ENCODE measurements at regions not wholly inside any gene's neighbourhood (a gene's known extent, or its start where the extent isn't known, plus 50 kb on each side); places are given as distances from the start of the nearest gene placed in this dataset.

DNA sequence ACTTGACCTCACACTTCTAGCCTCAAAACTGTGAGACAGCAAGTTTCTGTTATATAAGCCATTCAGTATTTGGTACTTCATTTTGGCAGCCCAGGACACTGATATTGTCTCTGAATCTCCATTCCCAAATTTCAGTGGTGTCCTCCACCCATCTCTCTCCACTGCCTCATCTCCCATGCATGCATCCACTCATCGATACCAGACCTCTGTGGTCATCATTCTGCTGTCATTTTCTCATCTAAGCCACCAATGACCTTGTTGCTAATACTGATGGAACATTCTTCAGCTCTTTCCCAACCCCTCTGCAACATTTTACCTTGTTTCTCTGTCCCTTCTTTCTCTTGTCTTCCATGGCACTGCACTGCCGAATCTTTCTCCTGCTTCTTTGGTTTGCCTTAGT is 221.8 kb downstream of the SNX18 start:
- no peak for DNase-seq

DNA sequence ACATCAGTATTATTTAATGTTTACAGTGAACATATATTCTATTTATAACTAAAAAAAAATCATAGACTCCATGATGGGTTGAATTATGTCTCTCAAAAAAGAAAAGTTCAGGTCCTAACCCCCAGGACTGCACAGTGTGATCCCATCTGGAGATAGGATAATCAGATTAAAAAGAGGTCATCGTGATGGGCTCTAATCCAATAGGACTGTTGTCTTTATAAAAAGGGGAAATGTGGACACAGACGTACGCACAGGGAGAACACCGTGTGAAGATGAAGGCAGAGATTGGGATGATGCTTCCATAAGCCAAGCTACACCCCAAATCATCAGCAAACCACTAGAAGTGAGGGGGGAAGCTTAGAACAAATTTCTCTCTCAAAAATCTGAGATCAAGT is 221.4 kb downstream of the SNX18 start:
- DNase-seq = no peak

DNA sequence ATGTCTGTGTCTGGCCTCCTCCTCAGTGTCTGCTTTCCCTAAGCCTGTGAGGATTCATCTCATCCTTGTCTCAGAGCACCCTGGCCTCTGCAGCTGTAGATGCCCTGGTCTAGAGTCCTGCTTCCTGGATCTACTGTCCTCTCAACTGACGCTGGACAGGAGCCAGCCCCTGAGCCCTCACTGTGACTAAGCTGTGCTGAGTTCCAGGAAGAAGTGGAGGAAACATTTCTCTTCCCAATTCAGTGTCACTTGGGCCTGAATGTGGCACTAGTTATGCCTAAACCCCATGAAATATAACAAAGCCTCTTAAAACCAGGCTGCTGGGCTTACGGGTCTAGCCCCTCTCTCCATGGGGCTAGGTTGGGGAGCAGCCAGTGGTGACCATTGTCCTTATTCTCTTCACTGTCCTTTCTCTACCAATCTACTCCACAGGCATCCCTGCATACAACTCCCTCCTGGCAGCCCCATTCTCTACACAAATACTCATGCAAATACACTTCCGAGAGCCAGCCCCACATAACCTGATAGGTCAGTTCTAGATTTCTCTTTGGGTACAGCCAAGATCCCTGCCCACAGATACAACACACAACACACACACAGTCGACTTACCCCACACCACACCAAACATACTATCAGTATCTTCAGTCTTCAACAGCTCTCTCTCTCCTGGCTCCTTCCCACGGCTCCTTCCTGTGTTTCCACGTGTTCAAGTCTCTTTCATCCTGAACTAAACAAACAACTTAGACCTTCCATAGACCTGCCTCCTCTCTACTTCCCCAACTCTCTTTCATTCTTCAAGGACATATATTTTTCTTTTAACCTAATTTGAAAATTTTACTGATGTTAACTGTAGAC is 220.8 kb downstream of the SNX18 start:
- no peak for DNase-seq

DNA sequence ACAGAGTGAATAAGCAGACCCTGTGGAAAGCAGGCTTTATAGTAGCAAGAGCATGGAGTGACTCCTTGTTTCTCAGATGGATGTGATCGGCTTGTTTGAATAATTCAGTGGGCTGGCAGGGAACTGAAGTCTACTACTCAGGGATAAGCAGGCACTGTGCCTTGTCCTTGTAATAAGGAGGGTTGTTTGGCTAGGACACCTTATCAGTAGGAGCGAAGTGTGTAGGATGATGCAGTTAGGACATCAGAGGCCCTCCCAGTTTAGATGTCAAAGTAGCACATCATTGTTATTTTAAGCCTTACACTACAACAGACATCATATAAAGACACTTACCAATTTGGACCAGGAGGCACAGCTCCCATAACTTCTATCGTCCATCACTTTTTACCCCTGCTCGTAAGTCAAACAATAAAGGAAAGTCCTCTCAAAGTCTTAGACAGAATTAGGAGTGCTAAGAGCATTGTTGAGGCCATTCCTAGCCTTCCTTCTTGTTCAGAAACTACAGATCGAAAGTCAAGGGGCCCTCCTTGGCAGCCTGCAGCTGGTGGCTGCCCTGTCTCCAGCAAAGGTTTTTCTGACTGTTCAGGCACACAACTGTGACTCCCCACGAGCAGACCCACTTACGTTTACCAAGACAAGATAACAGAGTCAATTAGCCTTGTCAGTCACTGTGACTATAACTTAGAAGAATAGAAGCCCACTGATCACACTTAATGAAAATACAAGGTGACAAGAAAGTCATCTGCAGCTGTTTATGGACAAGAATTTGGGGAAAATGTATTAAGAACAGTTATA is 218.6 kb downstream of the SNX18 start:
- no peak for DNase-seq

DNA sequence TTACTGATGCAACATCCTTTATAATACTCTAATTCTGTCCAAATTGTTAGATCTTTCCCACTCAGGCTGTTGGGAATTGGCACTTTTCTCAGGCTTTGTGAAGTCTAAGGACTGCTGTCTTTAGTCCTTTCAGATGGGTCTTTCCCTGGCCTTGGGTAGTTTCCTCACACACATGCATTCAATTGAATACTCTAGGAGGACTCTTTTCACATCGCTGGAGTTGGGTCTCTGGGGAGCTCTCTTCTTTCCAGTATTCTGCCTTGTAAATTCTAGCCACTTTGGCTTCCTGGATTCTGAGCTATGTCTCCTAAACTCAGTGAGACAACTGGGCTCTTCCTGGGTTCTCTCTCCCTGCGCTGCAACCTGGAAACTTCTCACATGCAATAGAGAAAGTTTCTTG is 215.5 kb downstream of the SNX18 start:
- DNase-seq = no peak

DNA sequence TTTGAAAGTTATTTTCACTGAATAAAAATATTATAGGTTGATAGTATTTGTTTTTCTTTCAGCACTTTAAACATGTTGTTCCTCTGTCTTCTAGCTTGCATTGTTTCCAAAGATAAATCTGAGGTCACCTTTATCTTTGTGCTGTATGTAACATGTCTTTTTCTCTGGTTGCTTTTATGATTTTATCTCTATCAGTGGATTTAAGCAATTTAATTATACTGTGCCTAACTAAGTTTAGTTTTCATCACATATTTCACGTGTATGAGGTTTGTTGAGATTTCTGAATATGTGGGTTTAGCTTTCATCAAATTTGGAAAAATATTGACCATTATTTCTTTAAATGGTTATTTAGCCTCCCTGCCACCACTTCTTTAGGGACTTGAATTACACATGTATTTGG is 214.5 kb downstream of the SNX18 start:
- no peak for DNase-seq

DNA sequence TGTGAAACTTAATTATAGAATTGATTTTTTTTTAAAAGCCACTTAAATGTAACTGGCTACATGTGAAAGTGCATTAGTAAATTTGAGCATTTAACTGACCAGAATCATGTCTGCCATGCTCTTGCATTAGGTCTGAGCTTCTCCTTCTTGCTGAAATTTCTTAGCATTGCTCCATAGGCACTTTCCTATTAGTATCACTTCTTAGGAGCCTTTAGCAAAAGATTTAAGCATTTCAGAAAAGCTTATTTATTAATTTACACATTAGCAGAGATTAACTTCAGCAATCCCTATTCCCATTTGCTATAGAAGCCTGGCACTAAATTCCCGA is 211.0 kb downstream of the SNX18 start:
- no peak for DNase-seq

DNA sequence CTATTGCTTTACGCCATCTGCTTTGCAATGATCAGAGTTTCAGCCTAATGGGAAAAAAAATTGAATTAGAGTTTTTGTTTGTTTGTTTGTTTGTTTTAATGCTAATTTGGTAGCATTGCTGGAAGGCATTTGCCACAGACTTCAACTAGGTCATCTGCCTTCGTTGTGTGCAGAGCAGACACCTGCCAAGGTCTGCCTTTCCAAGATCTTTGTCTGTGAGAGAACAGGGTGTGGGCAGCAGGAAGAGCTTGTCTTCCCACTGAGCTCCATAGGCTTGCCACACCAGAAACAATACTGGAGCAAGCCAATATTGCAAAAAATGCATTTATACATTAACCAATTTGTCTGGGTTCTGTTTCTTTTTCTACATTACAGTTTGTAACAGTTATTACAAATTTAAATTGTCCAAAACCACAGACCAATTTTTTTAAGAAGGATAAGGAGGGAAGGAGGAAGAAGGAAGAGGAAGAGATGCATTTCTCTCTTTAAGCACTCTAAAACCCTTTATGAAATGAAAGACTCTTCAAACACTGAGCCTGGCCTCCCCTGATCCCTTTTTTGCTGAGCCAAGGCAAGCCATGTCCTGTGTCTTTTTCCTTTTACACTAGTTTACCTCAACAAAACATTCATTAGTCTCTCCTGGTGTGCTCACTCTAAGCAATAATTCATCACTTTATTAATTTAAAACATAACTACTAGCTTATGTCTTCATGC is 210.5 kb downstream of the SNX18 start:
- DNase-seq = no peak

DNA sequence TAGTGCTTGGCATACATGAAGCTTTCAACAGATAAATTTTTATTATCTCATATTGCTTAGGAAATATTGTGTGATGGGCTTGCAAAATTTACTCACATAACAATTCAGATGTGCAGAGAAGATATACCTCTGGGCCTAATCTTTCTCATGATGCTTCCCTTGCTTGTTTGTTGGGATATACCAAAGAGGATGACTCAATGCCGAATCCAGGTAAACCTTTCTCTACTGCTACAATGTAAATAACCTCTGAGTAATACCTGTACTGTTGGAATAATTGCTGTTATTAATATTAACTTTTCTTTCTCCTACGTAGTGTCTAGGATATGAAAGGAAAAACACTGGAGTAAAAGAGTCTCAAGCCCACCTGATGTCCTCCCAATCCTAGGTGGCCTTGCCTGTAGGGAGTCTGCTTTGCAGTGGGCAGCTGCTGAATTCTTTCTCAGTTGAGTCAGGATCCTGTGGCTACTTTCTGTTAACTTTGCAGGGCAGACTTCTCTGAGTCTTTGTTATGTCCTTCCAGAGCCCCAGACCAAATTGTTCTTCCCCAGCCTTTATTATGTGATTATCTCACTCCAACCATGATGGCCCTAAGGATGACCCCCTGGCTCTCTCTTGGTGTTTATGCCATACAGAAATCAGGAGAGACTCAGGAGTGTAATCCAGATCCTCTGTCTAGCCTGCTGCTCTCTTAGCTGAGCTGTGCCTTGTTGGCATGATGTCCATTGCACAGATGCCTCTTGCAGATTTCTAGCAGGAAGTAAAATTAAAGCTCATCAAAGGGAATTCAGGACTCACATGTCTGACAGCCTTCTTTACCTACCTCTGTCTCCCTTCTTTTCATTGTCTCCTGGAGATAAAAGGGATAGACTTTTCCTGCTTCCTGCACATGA is 208.1 kb downstream of the SNX18 start:
- no peak for DNase-seq

DNA sequence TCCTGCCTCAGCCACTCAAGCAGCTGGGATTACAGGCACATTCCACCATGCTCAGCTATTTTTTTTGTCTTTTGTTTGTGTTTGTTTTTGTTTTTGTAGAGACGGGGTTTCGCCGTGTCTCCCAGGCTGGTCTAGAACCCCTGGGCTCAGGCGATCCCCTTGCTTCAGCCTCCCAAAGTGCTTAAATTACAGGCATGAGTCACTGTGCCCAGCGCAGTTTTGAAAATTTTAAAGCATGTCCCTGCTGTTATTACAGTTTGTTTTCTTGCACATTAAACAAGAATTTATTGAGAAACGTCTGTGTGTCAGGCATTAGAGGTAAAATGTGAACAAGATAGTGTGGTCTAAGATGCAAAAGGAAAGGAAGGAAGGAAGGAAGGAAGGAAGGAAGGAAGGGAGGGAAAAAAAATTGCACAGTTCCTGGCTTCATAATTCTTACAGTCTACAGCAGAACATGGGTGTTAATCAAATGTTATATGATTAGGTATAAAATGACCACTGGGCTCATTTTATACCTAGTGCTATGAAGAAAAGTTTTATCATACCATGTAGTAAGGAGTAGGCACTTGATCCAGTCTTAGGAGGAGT is 205.4 kb downstream of the SNX18 start:
- DNase-seq = no peak

DNA sequence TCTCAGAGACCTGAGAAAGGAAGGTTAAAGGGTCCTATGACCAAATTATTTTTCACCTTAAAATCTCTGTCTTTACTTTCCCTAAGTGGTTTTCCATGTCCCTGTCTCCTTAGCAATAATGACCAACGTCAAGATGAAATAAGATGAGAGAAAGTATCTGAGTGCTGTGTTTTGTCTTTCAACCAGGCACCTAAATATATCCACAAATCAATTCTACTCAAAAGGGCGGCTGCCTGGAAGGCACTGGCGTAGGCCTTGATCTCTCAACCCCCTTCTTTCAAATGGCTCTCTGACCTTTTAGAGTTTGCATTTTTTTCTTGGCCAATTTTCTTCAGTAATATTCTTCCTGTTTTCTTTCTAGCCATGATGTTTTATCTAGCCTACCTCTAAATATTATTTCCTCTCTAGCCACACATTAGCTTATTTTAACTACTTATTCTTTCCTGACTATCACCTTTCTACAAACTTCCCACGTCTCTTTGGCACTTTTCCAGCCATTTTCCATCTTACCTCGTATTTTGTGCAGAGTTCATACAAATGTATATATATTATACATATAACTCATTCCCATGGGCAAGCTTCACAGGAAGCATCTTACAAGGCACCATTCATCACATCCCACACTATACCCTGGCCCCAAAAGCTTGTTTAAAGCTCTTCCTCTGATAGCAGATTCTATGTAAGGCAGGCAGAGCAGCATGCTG is 204.5 kb downstream of the SNX18 start:
- DNase-seq = no peak

DNA sequence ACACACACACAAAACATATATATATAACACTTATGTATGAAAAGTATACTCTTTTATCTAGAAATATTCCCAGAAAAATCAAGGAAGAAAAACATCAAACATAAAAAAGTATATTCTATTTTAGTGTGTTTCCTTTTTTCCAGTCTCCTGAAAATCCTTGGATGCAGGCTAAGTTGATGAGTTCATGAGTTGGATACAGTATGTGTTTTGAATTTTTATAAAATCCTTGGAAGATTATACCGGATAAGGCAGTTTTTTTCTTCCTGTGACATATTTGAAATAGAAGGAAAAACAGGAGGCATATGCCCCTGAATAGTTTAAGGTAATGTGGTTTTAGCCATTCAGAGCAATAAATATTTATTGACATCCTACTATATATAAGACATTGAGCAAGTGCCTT is 203.6 kb downstream of the SNX18 start:
- DNase-seq = no peak

DNA sequence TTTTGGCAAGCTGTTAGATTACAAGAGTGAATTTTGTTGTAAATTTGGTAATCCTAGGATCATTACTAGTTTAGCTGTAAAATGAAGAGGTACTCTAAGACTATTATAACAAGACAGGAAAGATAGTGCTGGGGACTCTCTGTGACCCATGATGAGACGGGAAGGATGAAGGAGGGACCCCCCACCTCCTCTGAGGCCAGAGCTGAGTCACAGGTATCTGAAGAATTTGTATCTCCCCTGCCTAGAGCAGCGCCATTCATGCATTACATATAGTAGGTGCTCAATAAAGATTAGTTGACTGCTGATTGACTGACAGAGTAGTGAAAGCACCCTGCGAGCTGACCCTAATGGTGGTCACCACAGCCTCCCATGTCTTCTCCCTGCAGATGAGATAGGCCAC is 202.8 kb downstream of the SNX18 start:
- no peak for DNase-seq

DNA sequence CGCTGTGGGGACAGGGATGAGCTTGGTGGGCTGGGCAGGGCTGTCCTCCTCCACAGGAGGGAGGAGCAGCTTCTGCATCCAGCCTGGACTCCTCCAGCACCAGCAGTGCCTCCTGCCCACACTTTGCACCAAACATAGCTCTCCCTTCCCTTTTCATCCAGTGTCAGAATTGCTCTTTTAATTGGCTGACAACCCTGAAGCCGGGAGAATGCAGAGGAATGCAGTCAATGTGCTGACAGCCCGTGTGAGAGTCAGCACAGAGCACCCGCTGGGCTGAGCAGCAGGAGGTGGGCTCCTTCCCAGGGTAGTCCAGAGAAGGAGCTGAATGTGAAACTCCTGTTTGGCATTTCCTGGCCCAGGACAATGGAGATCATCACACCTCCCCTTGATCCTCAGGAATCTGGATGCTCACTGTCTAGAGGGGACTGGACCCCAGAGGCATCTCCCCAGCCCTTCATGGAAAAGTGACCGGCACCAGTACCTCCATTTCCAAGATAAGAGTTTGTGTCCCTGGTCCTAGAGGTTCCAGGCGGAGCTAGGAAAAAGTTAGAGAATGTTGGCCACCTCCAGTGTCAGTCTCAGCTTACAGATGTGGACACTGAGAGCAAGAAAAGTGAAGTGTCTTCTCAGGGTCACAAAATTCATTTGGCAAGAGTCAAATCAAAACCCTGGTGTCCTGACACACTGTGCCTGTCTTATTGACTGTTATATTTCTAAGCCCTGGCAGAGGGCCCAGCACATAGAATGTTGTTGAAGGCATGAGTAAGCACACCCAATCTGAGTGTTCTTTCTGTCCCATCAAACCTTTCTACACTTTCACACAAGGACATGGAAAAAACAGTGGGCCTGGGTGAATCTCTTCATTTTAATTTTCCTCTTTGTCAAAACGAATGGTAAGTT is 202.1 kb downstream of the SNX18 start:
- no peak for DNase-seq

DNA sequence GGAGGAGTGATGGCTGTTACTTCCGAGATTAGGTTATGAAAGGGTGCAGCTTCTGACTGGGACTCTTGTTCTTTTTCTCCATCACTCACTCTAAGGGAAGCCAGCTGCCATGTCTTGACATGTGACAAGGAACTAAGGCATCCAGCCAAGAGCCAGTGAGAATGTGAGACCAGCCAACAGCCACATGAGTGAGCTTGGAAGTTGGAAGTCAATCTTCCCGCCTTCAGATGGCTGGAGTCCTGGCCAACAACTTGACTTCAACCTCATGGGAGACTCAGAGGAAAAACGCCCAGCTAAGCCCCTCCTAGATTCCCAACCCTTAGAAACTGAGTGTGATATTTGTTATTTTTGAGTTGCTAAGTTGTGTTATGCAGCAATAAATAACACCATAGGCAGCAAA is 201.1 kb downstream of the SNX18 start:
- DNase-seq = no peak

DNA sequence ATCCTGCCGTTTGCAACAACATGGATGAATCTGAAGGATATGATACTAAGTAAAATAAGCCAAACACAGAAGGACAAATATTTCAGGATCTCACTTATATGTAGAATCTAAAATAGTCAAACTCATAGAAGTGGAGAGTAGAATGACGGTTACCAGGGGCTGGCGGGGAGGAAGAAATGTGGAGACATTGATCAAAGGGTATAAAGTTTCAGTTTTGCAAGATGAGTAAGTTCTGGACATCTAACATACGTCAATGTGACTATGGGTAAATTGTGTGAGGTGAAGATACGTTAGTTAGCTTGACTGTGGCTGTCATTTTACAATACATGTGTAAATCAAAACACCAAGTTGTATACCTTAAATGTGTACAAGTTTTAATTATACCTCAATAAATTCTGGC is 200.3 kb downstream of the SNX18 start:
- no peak for DNase-seq

DNA sequence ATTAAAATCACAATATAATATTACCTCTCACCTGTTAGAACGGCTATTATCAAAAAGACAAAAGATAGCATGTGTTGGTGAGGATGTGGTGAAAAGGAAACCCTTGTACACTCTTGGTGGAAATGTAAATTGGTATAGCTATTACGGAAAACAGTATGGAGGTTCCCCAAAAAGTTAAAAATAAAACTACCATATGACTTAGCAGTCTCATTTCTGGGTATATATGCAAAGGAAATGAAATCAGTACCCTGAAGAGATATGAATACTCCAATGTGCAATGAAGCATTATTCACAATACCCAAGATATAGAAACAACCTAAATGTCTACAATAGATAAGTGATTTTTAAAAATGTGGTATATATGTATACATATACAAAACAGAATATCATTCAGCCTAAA is 199.9 kb downstream of the SNX18 start:
- DNase-seq = no peak

DNA sequence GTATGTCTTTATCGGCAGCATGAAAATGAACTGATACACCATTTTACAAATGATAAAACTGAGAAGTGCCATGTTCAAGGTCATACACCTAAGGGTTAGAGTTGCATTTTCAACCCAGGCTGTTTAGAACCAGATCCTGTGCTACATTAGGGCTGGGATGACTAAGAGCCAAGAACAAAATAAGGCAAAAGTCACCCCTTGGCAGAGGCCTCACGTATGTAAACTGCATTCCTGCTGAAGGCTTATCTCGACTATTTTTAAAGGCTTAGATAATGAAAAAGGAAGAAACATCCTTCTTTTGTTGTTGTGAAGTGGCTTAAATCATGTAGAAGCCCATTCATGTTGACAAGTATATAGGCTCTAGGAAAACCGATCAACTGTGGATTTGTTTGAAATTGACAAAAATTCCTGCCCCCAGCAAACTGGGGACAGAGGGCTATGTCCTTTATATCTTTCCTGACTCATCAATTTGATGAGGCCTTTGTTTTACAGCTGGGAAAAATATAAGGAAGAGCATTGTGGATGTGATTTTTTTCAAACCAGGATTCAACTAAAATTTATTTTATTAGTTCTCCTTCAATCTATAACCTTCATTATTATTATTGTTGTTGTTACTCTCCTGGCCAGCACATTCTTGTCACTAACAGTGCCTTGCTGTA is 196.5 kb downstream of the SNX18 start:
- DNase-seq = no peak

DNA sequence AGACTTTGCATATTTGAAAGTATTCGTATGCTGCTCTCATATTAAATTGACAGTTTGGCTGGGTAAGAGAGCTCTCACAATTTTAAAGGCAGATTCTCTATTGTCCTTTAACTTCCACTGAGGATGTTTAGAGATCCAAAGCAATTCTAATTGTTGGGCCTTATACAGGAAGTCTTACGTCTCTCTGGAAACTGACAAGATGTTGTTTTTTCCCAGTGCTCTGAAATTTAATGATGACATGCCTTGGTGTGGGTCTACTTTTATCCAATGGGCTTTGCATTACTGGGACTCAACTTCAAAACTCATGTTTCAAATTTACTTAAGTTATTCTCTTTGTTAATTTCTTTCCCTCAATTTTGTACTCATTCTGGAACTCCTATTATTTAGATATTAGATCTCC is 191.5 kb downstream of the SNX18 start:
- no peak for DNase-seq

DNA sequence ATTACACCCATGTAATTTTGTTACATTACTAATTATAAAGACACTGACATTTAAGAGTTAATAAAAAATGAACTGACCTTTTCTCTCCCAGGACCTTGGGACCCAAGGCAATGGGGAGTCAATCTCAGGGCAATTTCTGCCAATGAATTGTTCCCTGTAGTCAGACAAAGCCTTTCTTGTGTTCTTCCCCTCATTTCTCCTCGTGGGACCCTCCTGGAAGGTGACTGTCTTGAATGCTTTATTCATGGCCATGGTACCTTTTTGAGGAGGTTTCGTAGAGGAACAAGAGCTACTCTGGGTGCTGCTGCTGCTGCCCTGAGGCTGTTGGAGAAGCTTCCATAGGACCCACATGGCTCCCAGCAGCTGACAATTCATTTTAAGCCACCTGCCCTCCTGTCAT is 190.3 kb downstream of the SNX18 start:
- no peak for DNase-seq
